ENCODE measurements at regions not wholly inside any gene's neighbourhood (a gene's known extent, or its start where the extent isn't known, plus 50 kb on each side); places are given as distances from the start of the nearest gene placed in this dataset.

GRCh38 chr2:83574614-83575013 lies 884.5 kb downstream of the SUCLG1 start:
- TF ChIP-seq RAD21 (CRISPR knock-in tag; conservative IDR thresholded peaks at IDR 0.05 in 1 of 2, IDR thresholded peaks at IDR 0.05 in 1 of 2) (no peak), PYGO2 (tag; IDR thresholded peaks at IDR 0.05) (no peak), ZNF3 (CRISPR knock-in tag; IDR thresholded peaks at IDR 0.05) (no peak), POLR2A (conservative IDR thresholded peaks at IDR 0.05) (no peak), E2F6 (IDR thresholded peaks at IDR 0.05; ENCODE audit: borderline replicate concordance in 1 of 2, extremely low read depth in 1 of 2, insufficient read depth in 1 of 2, insufficient read length in 1 of 2, low read depth in 1 of 2, low read length in 1 of 2, poor library complexity in 1 of 2, severe bottlenecking in 1 of 2) (no peak), SP2 (IDR thresholded peaks at IDR 0.05; ENCODE audit: extremely low read depth, low read depth, low read length, poor library complexity, severe bottlenecking) (no peak), ZNF224 (CRISPR knock-in tag; IDR thresholded peaks at IDR 0.05) (no peak)
